ENCODE measurements at regions not wholly inside any gene's neighbourhood (a gene's known extent, or its start where the extent isn't known, plus 50 kb on each side); places are given as distances from the start of the nearest gene placed in this dataset.

- WGBS, 5 donors: 75 to 86% (median 82%) methylated on average over 2 of the region's 2 CpGs
- no peak overlapping the region for H3K27ac ChIP-seq
- no peak for DNase-seq
- H3K9me3 ChIP-seq: no peaks in the 10 kb centered on the region
- no peaks in the 10 kb centered on the region for H3K27me3 ChIP-seq
- TF ChIP-seq POLR2AphosphoS5 (IDR thresholded peaks at IDR 0.05) (no peak), CTCF (IDR thresholded peaks at IDR 0.05) (no peak), POLR2A (IDR thresholded peaks at IDR 0.05) (no peak), EP300 (IDR thresholded peaks at IDR 0.05) (no peak)
- H3K4me3 ChIP-seq: no peak overlapping the region
- intact Hi-C loops (cut with DNase I; ENCODE audit: low total_unique reads): no loop called here
- no peaks in the 10 kb centered on the region for H3K4me1 ChIP-seq
- H3K36me3 ChIP-seq: no peaks in the 10 kb centered on the region
These were observed 488.5 kb upstream of the MDFIC2 start for GRCh38 chr3:70800951-70801350.

GRCh38 chr3:70789878-70790277 is 477.4 kb upstream of the MDFIC2 start:
- intact Hi-C loops (cut with DNase I; ENCODE audit: low total_unique reads): no loop called here
- Histone ChIP-seq H3K4me1 (no peaks in the 10 kb centered on the region), H3K9me3 (no peaks in the 10 kb centered on the region), H3K27me3 (no peaks in the 10 kb centered on the region), H3K27ac (no peak overlapping the region), H3K4me3 (no peak overlapping the region), H3K36me3 (no peaks in the 10 kb centered on the region)
- WGBS, 5 donors: 93 to 98% (median 94%) methylated on average over 2 of the region's 2 CpGs
- no peak for DNase-seq
- TF ChIP-seq CTCF (IDR thresholded peaks at IDR 0.05): no peak
- TF ChIP-seq EP300 (IDR thresholded peaks at IDR 0.05): no peak
- no peak for TF ChIP-seq POLR2AphosphoS5 (IDR thresholded peaks at IDR 0.05)
- TF ChIP-seq POLR2A (IDR thresholded peaks at IDR 0.05): no peak

- intact Hi-C loops (cut with DNase I; ENCODE audit: low total_unique reads): no loop called here
- Histone ChIP-seq H3K36me3 (no peaks in the 10 kb centered on the region), H3K27me3 (no peaks in the 10 kb centered on the region), H3K4me1 (no peaks in the 10 kb centered on the region), H3K4me3 (no peak overlapping the region), H3K9me3 (no peaks in the 10 kb centered on the region), H3K27ac (no peak overlapping the region)
- no peak for DNase-seq
- TF ChIP-seq POLR2AphosphoS5 (IDR thresholded peaks at IDR 0.05): no peak
- no peak for TF ChIP-seq CTCF (IDR thresholded peaks at IDR 0.05)
These were observed 468.4 kb upstream of the MDFIC2 start for GRCh38 chr3:70780790-70781189.

DNA sequence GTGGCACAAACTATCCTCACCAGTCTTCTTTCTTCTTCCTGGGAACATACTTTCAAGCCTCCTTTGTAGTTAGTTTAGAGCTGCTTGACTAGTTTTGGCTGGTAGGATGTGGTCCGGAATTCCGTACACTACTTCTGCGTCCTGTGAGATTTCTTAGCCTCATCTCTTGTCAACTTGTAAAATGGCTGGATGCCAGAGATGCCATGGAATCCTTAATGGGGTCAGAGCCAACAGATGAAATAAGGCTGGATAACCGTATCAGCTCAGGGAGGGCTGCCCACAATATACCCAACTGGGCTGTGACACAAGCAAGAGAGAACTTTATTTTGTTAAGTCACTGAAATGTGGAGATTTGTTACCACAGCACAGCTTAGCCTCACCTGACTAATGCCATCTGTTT is 466.9 kb upstream of the MDFIC2 start:
- no peaks in the 10 kb centered on the region for H3K9me3 ChIP-seq
- intact Hi-C loops (cut with DNase I; ENCODE audit: low total_unique reads): no loop called here
- no peak for DNase-seq
- TF ChIP-seq CTCF (IDR thresholded peaks at IDR 0.05) (no peak), POLR2A (IDR thresholded peaks at IDR 0.05) (no peak), EP300 (IDR thresholded peaks at IDR 0.05) (no peak), POLR2AphosphoS5 (IDR thresholded peaks at IDR 0.05) (no peak)
- no peaks in the 10 kb centered on the region for H3K27me3 ChIP-seq
- no peaks in the 10 kb centered on the region for H3K4me1 ChIP-seq
- no peak overlapping the region for H3K27ac ChIP-seq
- WGBS, 5 donors: 85 to 90% (median 87%) methylated on average over 4 of the region's 4 CpGs
- H3K4me3 ChIP-seq: no peak overlapping the region
- no peaks in the 10 kb centered on the region for H3K36me3 ChIP-seq

DNA sequence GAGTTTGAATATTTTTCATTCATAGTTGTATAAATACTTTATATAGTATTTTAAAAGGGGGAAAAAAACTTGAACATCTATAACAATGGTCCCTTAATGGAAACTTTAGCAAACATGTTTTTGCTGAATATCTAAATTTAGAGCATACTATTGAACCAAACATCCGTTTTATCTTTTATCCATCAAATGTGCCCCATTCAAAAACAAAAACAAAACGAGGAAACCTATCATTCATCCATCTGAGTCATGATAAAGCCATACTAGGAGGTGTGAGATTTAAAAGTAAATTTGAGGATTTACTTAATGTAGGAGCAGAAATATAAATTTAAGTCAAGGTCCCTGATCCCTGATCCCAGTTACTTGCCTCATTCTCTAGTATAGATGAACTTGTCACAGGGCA is 463.6 kb upstream of the MDFIC2 start:
- no peak for TF ChIP-seq POLR2A (IDR thresholded peaks at IDR 0.05)
- TF ChIP-seq CTCF (IDR thresholded peaks at IDR 0.05): no peak
- no peak for TF ChIP-seq POLR2AphosphoS5 (IDR thresholded peaks at IDR 0.05)
- TF ChIP-seq EP300 (IDR thresholded peaks at IDR 0.05): no peak

More for the DNA sequence above, 463.6 kb upstream of the MDFIC2 start:
- Histone ChIP-seq H3K9me3 (no peaks in the 10 kb centered on the region), H3K36me3 (no peaks in the 10 kb centered on the region), H3K27ac (no peak overlapping the region), H3K4me3 (no peak overlapping the region), H3K4me1 (no peaks in the 10 kb centered on the region), H3K27me3 (no peaks in the 10 kb centered on the region)
- intact Hi-C loops (cut with DNase I; ENCODE audit: low total_unique reads): no loop called here
- 25 to 42% (median 34%) methylated on average over 2 of the region's 2 CpGs for WGBS, 5 donors
- no peak for DNase-seq

Measured in stomach (tissue), 8 donors.